Muscle layer of colon (tissue), 2 donors: ENCODE measurements at regions not wholly inside any gene's neighbourhood (a gene's known extent, or its start where the extent isn't known, plus 50 kb on each side); places are given as distances from the start of the nearest gene placed in this dataset.

Experiments
- H3K27ac ChIP-seq: one replicate; pipeline ENCODE4 v1.7.0; 2013; ENCODE audit warnings: low read depth, mild to moderate bottlenecking, low read length, moderate library complexity
- H3K27me3 ChIP-seq, 2 donors: one replicate each; pipeline ENCODE4 v1.7.0; 2013; ENCODE audit warnings: low read length in 2 of 2, mild to moderate bottlenecking in 2 of 2; ENCODE audit not compliant: insufficient read depth in 2 of 2, control insufficient read depth in 1 of 2
- H3K36me3 ChIP-seq: one replicate; pipeline ENCODE4 v1.7.0; 2013; ENCODE audit warnings: mild to moderate bottlenecking, low read length; ENCODE audit not compliant: insufficient read depth
- H3K4me1 ChIP-seq: one replicate; pipeline ENCODE4 v1.7.0; 2013; ENCODE audit warnings: mild to moderate bottlenecking, low read length; ENCODE audit not compliant: insufficient read depth
- H3K4me3 ChIP-seq, 2 donors: one replicate each; pipeline ENCODE4 v1.7.0; 2013; ENCODE audit warnings: low read length in 2 of 2, low read depth in 1 of 2, mild to moderate bottlenecking in 1 of 2, moderate library complexity in 1 of 2
- H3K9ac ChIP-seq: one replicate; pipeline ENCODE4 v1.7.0; 2013; ENCODE audit warnings: low read length
- H3K9me3 ChIP-seq: one replicate; pipeline ENCODE4 v1.7.0; 2013; ENCODE audit warnings: mild to moderate bottlenecking, low read length
- donor health status: abdominal sarcoma.
- donor health status: Adenocarcinoma of cecum.

DNA sequence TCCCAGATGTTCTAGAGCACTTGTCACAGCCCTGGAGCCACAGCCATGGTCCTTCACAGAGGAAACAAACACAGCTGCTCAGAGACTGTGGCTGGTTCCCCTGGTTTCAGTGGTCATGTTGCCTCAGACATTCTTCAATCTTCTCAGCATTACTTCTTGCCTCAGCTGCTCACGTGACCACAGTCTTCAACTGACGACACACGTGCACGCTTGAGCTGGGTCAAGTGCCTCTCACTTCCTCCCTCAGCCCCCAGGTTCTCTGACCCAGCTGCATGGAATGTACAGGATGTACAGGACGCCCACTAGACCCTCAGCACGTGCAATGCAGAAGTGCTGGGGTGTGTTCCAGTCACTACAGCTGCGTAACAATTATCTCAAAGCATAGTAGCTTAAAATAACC lies 159.8 kb upstream of the GGTLC1 start:
- H3K4me3 ChIP-seq, result no peak overlapping the region
- H3K36me3 ChIP-seq, result no peaks in the 10 kb centered on the region
- no peaks in the 10 kb centered on the region for H3K27me3 ChIP-seq
- H3K27ac ChIP-seq, result no peak overlapping the region
- H3K4me1 ChIP-seq, result no peaks in the 10 kb centered on the region
- no peaks in the 10 kb centered on the region for H3K9me3 ChIP-seq
- H3K9ac ChIP-seq, result no peak overlapping the region

DNA sequence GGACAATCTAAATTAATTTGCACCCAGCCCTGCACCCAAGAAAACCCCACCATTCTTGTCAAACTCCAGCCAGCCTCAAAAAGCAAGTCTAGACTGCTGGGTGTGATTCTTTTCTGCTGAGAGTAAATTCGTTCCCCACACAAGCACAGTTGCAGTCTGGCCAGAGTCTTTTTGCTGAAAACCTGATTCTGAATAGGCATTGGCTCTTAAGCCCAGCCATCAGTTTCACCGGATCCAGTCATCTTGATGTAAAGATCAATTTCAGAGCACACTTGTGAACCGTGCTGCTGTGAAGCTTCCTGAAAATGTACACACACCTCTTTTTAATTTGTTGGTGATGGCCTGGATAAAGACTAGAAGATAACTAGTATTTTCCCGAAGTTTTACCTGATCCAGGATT lies 159.4 kb upstream of the GGTLC1 start:
- H3K9me3 ChIP-seq, result no peaks in the 10 kb centered on the region
- H3K27me3 ChIP-seq, result no peaks in the 10 kb centered on the region
- H3K36me3 ChIP-seq, result no peaks in the 10 kb centered on the region
- H3K9ac ChIP-seq, result no peak overlapping the region
- H3K4me1 ChIP-seq, result no peaks in the 10 kb centered on the region
- H3K27ac ChIP-seq, result no peak overlapping the region
- no peak overlapping the region for H3K4me3 ChIP-seq

DNA sequence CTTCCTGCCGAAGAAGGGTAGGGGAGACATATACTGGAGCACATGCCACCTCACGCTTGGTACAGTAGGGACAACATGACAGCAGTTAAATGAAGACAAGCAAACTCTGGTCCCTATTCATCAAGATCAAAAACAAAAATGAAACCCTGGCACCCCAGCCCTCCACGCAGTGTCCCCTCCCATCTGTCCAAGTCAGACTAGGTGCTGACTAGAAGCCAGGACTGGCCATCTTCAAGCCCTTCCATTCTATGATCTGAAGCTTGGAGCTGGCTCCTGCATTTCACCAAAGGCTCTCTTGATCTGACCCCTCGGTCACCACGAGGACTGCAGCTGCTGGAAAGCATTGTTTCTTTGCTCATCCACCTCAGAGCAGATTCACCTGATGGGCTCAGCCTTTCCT lies 158.9 kb upstream of the GGTLC1 start:
- no peak overlapping the region for H3K27ac ChIP-seq
- H3K9ac ChIP-seq, result no peak overlapping the region
- H3K9me3 ChIP-seq, result no peaks in the 10 kb centered on the region
- no peaks in the 10 kb centered on the region for H3K4me1 ChIP-seq
- H3K27me3 ChIP-seq, result no peaks in the 10 kb centered on the region
- H3K36me3 ChIP-seq, result no peaks in the 10 kb centered on the region
- no peak overlapping the region for H3K4me3 ChIP-seq

DNA sequence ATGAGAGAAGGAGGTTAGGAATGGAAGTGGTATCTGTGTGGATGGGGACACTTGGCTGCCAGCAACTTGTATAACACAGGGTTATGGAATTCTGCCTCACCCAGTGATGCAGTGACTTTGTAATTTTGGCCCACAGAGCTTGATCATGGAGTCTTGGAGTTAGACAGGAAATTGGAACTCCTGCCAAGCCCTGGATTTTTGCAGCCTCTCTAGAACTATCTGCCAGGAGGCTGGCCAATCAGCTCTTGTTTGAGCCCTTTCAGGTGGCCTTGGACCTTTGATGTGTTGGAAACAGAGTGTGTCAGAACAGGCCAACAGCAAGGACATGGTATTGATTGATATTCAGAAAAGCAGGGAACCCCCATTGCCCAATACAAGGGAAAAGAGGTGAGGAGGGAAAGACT lies 157.7 kb upstream of the GGTLC1 start:
- Histone ChIP-seq H3K4me1 (no peaks in the 10 kb centered on the region), H3K36me3 (no peaks in the 10 kb centered on the region), H3K27ac (no peak overlapping the region), H3K9ac (no peak overlapping the region), H3K27me3 (no peaks in the 10 kb centered on the region), H3K4me3 (no peak overlapping the region), H3K9me3 (no peaks in the 10 kb centered on the region)

DNA sequence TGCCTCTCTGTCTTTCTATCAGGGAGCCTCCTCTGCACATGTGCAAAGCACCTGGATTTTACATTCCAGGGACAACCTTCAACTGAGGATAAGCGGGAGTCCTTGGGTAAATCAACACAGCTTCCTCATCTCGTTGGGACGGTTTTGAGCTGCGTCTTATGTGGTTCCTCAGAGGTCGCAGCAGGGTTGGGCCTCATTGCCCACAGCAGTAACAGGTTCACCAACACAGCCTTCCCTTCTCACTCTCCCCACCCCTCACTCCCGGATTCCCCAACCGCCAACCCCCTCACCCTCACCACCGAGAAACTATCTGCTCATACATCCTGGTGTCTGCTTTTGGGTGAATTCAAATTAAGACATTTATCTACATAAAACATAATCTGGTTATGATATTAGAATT lies 155.8 kb upstream of the GGTLC1 start:
- H3K27ac ChIP-seq, result no peak overlapping the region
- H3K27me3 ChIP-seq, result no peaks in the 10 kb centered on the region
- H3K4me1 ChIP-seq, result no peaks in the 10 kb centered on the region
- H3K9ac ChIP-seq, result no peak overlapping the region
- no peaks in the 10 kb centered on the region for H3K9me3 ChIP-seq
- H3K4me3 ChIP-seq, result no peak overlapping the region
- no peaks in the 10 kb centered on the region for H3K36me3 ChIP-seq

DNA sequence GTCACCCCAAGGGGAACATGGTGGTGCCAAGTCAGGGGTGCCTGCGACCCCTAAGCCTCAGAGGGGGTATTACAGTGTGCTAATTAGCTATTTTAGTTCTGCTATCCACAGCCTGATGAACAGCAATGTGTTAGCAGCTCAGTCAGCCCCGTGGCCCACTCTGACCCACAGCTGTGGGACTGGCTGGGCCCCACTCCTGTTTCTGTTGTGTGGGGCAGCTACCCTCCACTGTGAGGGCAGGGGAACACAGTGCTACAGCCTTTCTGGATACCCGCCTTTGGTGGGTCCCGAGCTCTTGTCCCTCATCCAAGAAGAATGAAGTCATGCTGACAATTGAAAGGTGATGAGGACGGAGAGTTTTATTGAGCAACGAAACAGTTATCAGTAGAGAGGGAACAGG lies 152.5 kb upstream of the GGTLC1 start:
- Histone ChIP-seq H3K27me3 (no peaks in the 10 kb centered on the region), H3K4me1 (no peaks in the 10 kb centered on the region), H3K9me3 (no peaks in the 10 kb centered on the region), H3K36me3 (no peaks in the 10 kb centered on the region), H3K9ac (no peak overlapping the region), H3K4me3 (no peak overlapping the region), H3K27ac (no peak overlapping the region)

DNA sequence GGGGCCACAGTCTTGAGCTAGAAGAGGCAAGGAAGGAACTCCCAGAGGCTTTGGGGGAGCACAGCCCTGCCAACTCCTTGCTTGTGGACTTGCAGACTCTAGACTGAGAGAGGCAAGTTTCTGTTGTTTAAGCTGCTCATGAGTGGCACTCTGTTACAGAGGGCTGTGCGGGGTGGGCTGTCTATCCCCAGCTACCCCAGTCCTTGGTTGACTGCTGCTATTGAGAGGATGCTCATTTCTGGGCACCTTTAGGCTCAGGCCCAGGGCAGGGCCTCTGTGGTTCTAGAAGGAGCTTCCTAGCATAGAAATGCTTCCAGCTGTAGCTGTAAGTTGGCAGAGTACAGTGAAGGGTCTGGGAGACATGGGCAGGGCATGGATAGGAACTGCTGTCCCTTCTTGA lies 151.3 kb upstream of the GGTLC1 start:
- H3K9me3 ChIP-seq, result no peaks in the 10 kb centered on the region
- H3K4me3 ChIP-seq, result no peak overlapping the region
- no peaks in the 10 kb centered on the region for H3K27me3 ChIP-seq
- no peak overlapping the region for H3K27ac ChIP-seq
- no peak overlapping the region for H3K9ac ChIP-seq
- H3K4me1 ChIP-seq, result no peaks in the 10 kb centered on the region
- H3K36me3 ChIP-seq, result no peaks in the 10 kb centered on the region

DNA sequence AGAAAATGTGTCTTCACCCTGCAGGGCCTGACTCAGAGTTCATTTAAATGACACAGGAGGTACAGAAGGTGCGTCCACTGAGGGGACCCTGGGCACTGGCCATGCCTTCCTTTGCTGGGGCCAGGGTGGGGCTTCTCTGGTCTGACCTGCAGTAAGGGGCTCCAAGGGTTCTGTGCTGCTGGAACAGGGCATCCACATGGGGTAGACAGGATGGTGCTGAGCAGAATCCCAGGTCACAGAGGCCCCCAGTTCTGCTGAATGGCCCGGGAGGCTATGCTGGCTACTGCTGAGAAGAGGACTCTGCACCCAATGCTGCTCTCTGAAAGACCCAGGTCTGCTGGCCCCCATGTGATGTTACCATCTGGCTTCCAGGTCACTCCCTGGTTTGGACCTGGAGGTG lies 150.4 kb upstream of the GGTLC1 start:
- no peaks in the 10 kb centered on the region for H3K9me3 ChIP-seq
- H3K27ac ChIP-seq, result no peak overlapping the region
- no peak overlapping the region for H3K4me3 ChIP-seq
- no peaks in the 10 kb centered on the region for H3K36me3 ChIP-seq
- no peaks in the 10 kb centered on the region for H3K4me1 ChIP-seq
- no peak overlapping the region for H3K9ac ChIP-seq
- no peaks in the 10 kb centered on the region for H3K27me3 ChIP-seq

DNA sequence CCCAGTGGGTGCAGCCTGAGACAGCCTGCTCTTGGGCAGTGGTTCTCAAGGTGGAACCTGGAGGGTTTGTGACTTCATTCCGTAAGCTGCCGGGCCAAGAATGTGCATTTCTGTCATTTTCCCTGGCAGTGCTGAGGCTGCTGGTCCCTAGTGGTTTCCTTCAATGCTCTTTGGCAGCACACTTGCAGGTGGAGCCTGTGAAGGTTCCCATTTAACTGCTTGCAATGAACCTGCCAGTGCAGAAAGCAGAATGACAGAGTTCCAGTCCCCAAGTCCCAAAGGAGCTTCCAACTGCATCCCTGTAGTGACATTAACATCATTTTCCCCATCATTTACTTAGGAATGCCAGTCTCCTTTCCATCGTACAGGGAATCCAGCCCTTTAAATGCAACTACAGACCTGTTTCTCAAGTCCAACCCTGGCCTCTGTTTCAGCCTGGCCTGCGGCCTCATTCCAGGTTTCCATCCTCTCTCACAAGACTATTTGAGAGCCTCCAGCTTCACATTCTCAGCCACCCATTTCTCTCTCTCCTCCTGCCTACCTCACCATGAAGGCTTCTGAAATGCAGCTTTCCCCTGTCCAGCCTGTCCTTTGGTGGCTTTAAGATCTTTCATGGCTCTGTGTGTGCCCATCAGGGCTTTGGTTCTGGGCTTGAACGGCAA lies 149.7 kb upstream of the GGTLC1 start:
- Histone ChIP-seq H3K9me3 (no peaks in the 10 kb centered on the region), H3K4me1 (no peaks in the 10 kb centered on the region), H3K4me3 (no peak overlapping the region), H3K27ac (no peak overlapping the region), H3K27me3 (no peaks in the 10 kb centered on the region), H3K9ac (no peak overlapping the region), H3K36me3 (no peaks in the 10 kb centered on the region)

DNA sequence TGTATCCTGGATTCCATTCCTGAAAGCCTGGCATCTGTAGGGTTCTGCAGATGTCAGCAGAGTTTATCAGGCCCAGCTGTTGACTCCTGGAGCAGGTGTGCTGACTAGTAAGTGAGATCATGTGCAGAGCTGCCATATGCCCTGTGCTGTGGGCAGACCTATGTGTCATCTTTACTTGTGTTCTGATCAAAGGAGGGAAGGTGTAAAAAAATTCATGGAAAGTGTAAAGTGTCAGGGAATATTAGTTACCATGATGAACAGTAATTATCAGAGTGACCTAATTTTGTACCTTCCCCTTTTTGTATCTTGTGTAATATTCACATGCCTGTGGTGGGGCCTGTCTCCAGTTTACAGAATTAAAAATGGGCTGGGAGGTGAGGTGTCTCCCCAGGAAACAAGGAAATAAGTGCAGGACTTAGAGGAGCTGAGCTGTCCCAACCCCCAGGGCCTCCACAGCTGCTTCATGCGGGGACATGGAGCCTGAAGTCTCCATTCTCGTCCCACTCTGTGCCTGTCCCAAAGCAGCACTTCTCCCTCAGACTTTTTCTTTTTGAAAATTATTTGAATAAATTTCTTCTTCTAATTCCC lies 148.2 kb upstream of the GGTLC1 start:
- no peaks in the 10 kb centered on the region for H3K36me3 ChIP-seq
- no peak overlapping the region for H3K27ac ChIP-seq
- H3K4me1 ChIP-seq, result no peaks in the 10 kb centered on the region

DNA sequence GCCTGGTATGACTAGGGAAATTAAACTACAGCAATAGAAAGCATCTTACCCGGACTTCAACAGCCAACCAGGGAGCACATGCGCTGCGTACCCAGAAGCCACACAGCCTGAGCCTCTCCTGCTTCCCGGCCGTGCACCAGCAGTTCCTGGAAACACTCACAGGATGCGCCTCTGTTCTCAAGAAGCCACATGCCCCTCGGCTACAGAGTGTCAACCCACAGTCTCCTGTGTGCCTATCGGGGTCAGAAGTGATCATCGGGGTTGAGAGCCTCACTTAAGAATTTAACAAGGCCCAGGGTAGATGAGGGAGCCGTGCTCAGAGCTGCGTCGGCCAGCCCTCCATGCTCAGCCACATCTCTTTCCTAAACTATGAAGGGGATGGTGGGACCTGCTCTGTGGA lies 147.2 kb upstream of the GGTLC1 start:
- H3K4me3 ChIP-seq, result no peak overlapping the region
- H3K4me1 ChIP-seq, result no peaks in the 10 kb centered on the region
- H3K9ac ChIP-seq, result no peak overlapping the region
- H3K36me3 ChIP-seq, result no peaks in the 10 kb centered on the region
- H3K27ac ChIP-seq, result no peak overlapping the region
- H3K27me3 ChIP-seq, result no peaks in the 10 kb centered on the region
- H3K9me3 ChIP-seq, result no peaks in the 10 kb centered on the region

More for the DNA sequence above, 148.2 kb upstream of the GGTLC1 start:
- no peaks in the 10 kb centered on the region for H3K27me3 ChIP-seq
- no peak overlapping the region for H3K4me3 ChIP-seq
- no peaks in the 10 kb centered on the region for H3K9me3 ChIP-seq
- no peak overlapping the region for H3K9ac ChIP-seq

DNA sequence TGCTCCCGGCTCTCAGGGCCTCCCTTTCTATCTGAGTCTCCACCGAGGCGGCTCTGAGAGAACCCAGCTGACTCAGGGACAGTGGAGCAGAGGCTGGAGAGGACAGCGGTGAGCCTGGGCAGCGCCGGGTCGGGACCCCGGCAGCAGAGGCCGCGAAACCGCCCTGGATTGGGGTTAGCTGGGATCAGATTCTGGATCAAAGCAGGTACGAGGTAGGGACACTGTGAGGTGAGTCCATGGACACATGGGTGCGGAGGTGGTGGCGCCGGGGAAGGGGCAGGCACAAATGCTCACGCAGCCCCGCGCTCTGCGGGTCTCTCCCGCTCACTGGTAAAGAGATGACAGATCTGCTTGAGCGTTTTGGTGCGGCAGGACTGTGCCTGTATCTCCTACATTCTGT lies 146.4 kb upstream of the GGTLC1 start:
- no peak overlapping the region for H3K9ac ChIP-seq
- no peaks in the 10 kb centered on the region for H3K36me3 ChIP-seq
- H3K27me3 ChIP-seq, result no peaks in the 10 kb centered on the region
- H3K4me3 ChIP-seq, result no peak overlapping the region
- no peak overlapping the region for H3K27ac ChIP-seq
- no peaks in the 10 kb centered on the region for H3K9me3 ChIP-seq
- H3K4me1 ChIP-seq, result no peaks in the 10 kb centered on the region
